ENCODE measurements at regions not wholly inside any gene's neighbourhood (a gene's known extent, or its start where the extent isn't known, plus 50 kb on each side); places are given as distances from the start of the nearest gene placed in this dataset.

GRCh38 chr2:212619954-212620353 lies 81.4 kb upstream of the ERBB4 start:
- Histone ChIP-seq H3K4me2 (ENCODE audit: low read depth, low read length) (no peak overlapping the region), H3K27ac (ENCODE audit: low read length) (no peak overlapping the region), H3K9me3 (replicated peaks; ENCODE audit: insufficient read depth, low read length) (no peaks in the 10 kb centered on the region), H3K9me2 (replicated peaks; ENCODE audit: insufficient read depth, low read length) (no peaks in the 10 kb centered on the region), H3K79me2 (ENCODE audit: low read length) (no peaks in the 10 kb centered on the region), H3K27me3 (replicated peaks; ENCODE audit: insufficient read depth, low read length) (no peaks in the 10 kb centered on the region), H3K4me1 (ENCODE audit: low read length) (no peaks in the 10 kb centered on the region), H3K9ac (ENCODE audit: low read length) (no peak overlapping the region), H3F3A (ENCODE audit: insufficient read depth, low read length) (no peaks in the 10 kb centered on the region), H2AFZ (ENCODE audit: low read length) (no peak overlapping the region), H4K20me1 (ENCODE audit: insufficient read depth, low read length) (no peaks in the 10 kb centered on the region), H3K4me3 (ENCODE audit: low read length) (no peak overlapping the region), H3K36me3 (replicated peaks; ENCODE audit: insufficient read depth, low read length) (no peaks in the 10 kb centered on the region)
- no peak for DNase-seq
- TF ChIP-seq, protein P1, sequence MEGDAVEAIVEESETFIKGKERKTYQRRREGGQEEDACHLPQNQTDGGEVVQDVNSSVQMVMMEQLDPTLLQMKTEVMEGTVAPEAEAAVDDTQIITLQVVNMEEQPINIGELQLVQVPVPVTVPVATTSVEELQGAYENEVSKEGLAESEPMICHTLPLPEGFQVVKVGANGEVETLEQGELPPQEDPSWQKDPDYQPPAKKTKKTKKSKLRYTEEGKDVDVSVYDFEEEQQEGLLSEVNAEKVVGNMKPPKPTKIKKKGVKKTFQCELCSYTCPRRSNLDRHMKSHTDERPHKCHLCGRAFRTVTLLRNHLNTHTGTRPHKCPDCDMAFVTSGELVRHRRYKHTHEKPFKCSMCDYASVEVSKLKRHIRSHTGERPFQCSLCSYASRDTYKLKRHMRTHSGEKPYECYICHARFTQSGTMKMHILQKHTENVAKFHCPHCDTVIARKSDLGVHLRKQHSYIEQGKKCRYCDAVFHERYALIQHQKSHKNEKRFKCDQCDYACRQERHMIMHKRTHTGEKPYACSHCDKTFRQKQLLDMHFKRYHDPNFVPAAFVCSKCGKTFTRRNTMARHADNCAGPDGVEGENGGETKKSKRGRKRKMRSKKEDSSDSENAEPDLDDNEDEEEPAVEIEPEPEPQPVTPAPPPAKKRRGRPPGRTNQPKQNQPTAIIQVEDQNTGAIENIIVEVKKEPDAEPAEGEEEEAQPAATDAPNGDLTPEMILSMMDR (IDR thresholded peaks at IDR 0.05; ENCODE audit: low read length) = no peak
- TF ChIP-seq EZH2phosphoT487 (IDR thresholded peaks at IDR 0.05; ENCODE audit: low read length) (no peak), EZH2 (optimal IDR thresholded peaks at IDR 0.05; ENCODE audit: low read depth, low read length) (no peak)

DNA sequence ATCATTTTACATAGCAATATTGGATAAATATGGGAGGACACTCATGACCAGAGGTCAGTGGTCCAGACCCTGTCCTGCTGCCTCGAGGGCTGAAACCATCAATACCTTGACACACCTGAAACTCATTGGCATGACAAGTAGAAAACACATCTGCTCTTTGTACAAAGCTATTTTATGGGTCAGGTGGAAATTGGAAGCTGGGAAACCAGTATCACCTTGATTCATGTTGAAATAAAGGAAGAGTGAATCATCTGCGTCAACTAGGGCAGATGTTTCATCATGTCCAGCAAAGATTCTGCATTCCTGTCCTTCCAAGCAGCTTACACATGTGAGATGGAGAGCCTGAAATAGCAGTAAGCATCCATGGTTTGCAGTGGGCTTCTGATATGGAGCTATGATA lies 80.0 kb upstream of the ERBB4 start:
- Histone ChIP-seq H3K36me3 (replicated peaks; ENCODE audit: insufficient read depth, low read length) (no peaks in the 10 kb centered on the region), H3K27me3 (replicated peaks; ENCODE audit: insufficient read depth, low read length) (no peaks in the 10 kb centered on the region), H3K9ac (ENCODE audit: low read length) (no peak overlapping the region), H3K4me1 (ENCODE audit: low read length) (no peaks in the 10 kb centered on the region), H3K9me2 (replicated peaks; ENCODE audit: insufficient read depth, low read length) (no peaks in the 10 kb centered on the region), H3K79me2 (ENCODE audit: low read length) (no peaks in the 10 kb centered on the region), H3K9me3 (replicated peaks; ENCODE audit: insufficient read depth, low read length) (no peaks in the 10 kb centered on the region), H3K4me3 (ENCODE audit: low read length) (no peak overlapping the region), H2AFZ (ENCODE audit: low read length) (no peak overlapping the region), H3K4me2 (ENCODE audit: low read depth, low read length) (no peak overlapping the region), H4K20me1 (ENCODE audit: insufficient read depth, low read length) (no peaks in the 10 kb centered on the region), H3K27ac (ENCODE audit: low read length) (no peak overlapping the region), H3F3A (ENCODE audit: insufficient read depth, low read length) (no peaks in the 10 kb centered on the region)
- TF ChIP-seq EZH2 (optimal IDR thresholded peaks at IDR 0.05; ENCODE audit: low read depth, low read length) = no peak
- TF ChIP-seq, protein P1 (IDR thresholded peaks at IDR 0.05; ENCODE audit: low read length) = no peak
- TF ChIP-seq EZH2phosphoT487 (IDR thresholded peaks at IDR 0.05; ENCODE audit: low read length) = no peak
- no peak for DNase-seq

DNA sequence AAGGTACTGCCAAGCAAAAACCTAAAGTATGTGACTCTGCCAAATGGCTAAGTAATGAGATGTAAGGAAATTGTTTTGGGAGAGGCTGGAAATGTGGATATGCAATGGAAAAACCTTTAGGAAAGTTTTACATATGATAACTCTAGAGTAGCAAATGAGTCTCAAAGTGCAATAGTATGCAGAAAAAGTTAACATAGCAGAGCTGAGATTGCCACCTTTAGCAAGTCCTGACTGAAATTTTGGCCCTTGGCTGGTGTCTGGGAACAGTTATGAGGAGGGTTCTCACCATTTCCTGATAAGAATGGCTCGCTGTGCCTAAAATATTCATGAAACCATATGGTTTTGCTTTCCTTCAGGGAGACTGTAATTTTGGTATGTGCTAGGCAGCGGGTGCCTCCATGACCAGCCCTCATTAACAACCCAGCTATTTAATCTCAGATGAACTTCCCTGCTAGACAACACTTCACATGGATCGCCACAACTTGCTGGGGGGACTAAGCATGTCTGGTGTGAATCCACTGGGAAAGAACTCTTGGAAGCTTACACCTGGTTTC lies 72.3 kb upstream of the ERBB4 start:
- Histone ChIP-seq H3K9me2 (replicated peaks; ENCODE audit: insufficient read depth, low read length) (no peaks in the 10 kb centered on the region), H3K4me3 (ENCODE audit: low read length) (no peak overlapping the region), H4K20me1 (ENCODE audit: insufficient read depth, low read length) (no peaks in the 10 kb centered on the region), H3K9ac (ENCODE audit: low read length) (no peak overlapping the region), H3F3A (ENCODE audit: insufficient read depth, low read length) (no peaks in the 10 kb centered on the region), H2AFZ (ENCODE audit: low read length) (no peak overlapping the region), H3K4me2 (ENCODE audit: low read depth, low read length) (no peak overlapping the region), H3K4me1 (ENCODE audit: low read length) (no peaks in the 10 kb centered on the region), H3K79me2 (ENCODE audit: low read length) (no peaks in the 10 kb centered on the region), H3K27me3 (replicated peaks; ENCODE audit: insufficient read depth, low read length) (no peaks in the 10 kb centered on the region), H3K9me3 (replicated peaks; ENCODE audit: insufficient read depth, low read length) (no peaks in the 10 kb centered on the region), H3K27ac (ENCODE audit: low read length) (no peak overlapping the region), H3K36me3 (replicated peaks; ENCODE audit: insufficient read depth, low read length) (no peaks in the 10 kb centered on the region)
- TF ChIP-seq, protein P1 (IDR thresholded peaks at IDR 0.05; ENCODE audit: low read length) = no peak
- TF ChIP-seq EZH2phosphoT487 (IDR thresholded peaks at IDR 0.05; ENCODE audit: low read length) (no peak), EZH2 (optimal IDR thresholded peaks at IDR 0.05; ENCODE audit: low read depth, low read length) (no peak)
- no peak for DNase-seq

Measured in MM.1S (cell line).